ENCODE measurements at regions not wholly inside any gene's neighbourhood (a gene's known extent, or its start where the extent isn't known, plus 50 kb on each side); places are given as distances from the start of the nearest gene placed in this dataset.

- TF ChIP-seq CTCF (IDR thresholded peaks at IDR 0.05) (no peak), POLR2A (IDR thresholded peaks at IDR 0.05) (no peak)
These were observed 156.0 kb upstream of the SALL1 start for GRCh38 chr16:51306886-51307595.

Data from vagina (tissue), 2 donors.